ENCODE measurements at regions not wholly inside any gene's neighbourhood (a gene's known extent, or its start where the extent isn't known, plus 50 kb on each side); places are given as distances from the start of the nearest gene placed in this dataset.
"Not testable (repeated sequence)": the region's sequence is repeated elsewhere in the genome, so short reads cannot be mapped to it uniquely, and the experiment has no call there.

GRCh38 chr6:81561071-81561564, 191.4 kb downstream of the TENT5A start:
- no peak for DNase-seq

- DNase-seq = no peak
Measured at GRCh38 chr6:81557811-81558210, 194.7 kb downstream of the TENT5A start.

GRCh38 chr6:81556551-81556950, 195.9 kb downstream of the TENT5A start:
- no peak for DNase-seq

- DNase-seq = no peak
Measured at GRCh38 chr6:81553216-81553615, 199.3 kb downstream of the TENT5A start.

GRCh38 chr6:81552644-81553043, 199.8 kb downstream of the TENT5A start:
- no peak for DNase-seq

GRCh38 chr6:81547149-81547548, 205.3 kb downstream of the TENT5A start:
- no peak for DNase-seq

GRCh38 chr6:81534934-81535465, 217.5 kb downstream of the TENT5A start:
- no peak for DNase-seq

GRCh38 chr6:81531869-81532561, 220.5 kb downstream of the TENT5A start:
- no peak for DNase-seq

- no peak for DNase-seq
Measured at GRCh38 chr6:81517455-81517854, 235.0 kb downstream of the TENT5A start.

GRCh38 chr6:81515562-81516453, 236.7 kb downstream of the TENT5A start:
- no peak for DNase-seq

- DNase-seq = not testable (repeated sequence)
Measured at GRCh38 chr6:81514195-81514594, 238.3 kb downstream of the TENT5A start.

- no peak for DNase-seq
Measured at GRCh38 chr6:81511423-81511822, 241.1 kb downstream of the TENT5A start.

GRCh38 chr6:81495999-81496398, 256.5 kb downstream of the TENT5A start:
- no peak for DNase-seq

GRCh38 chr6:81491454-81492101, 260.9 kb downstream of the TENT5A start:
- DNase-seq = no peak

- no peak for DNase-seq
Measured at GRCh38 chr6:81487489-81487888, 265.0 kb downstream of the TENT5A start.

- DNase-seq = no peak
Measured at GRCh38 chr6:81486234-81486633, 266.2 kb downstream of the TENT5A start.

GRCh38 chr6:81485395-81485794, 267.1 kb downstream of the TENT5A start:
- DNase-seq = no peak

GRCh38 chr6:81484251-81484650, 268.2 kb downstream of the TENT5A start:
- no peak for DNase-seq

GRCh38 chr6:81480139-81480538, 272.3 kb downstream of the TENT5A start:
- DNase-seq = no peak

- no peak for DNase-seq
Measured at GRCh38 chr6:81476881-81477280, 275.6 kb downstream of the TENT5A start.

GRCh38 chr6:81475646-81476045, 276.8 kb downstream of the TENT5A start:
- DNase-seq = no peak

- DNase-seq = peak; percentile 36
Measured at GRCh38 chr6:81465859-81466258, 286.6 kb downstream of the TENT5A start.

- no peak for DNase-seq
Measured at GRCh38 chr6:81456416-81456815, 296.1 kb downstream of the TENT5A start.
